Activated CD4-positive, alpha-beta T cell treated with anti-CD3 and anti-CD28 coated beads, Interleukin-2, amount 10 ng/mL, durations not matched to agents 24 days and 14 days (primary cell): ENCODE measurements at regions not wholly inside any gene's neighbourhood (a gene's known extent, or its start where the extent isn't known, plus 50 kb on each side); places are given as distances from the start of the nearest gene placed in this dataset.

Experiments used
- DNase-seq: peaks from one replicate; pipeline ENCODE4 v3.0.0; 2022
- H3K27ac Mint-ChIP-seq: one replicate; pipeline ENCODE4 v1.8.0; 2022; ENCODE audit warnings: mild to moderate bottlenecking, mixed read lengths
- H3K27me3 Mint-ChIP-seq: one replicate; pipeline ENCODE4 v1.8.0; 2022; ENCODE audit warnings: mixed read lengths
- H3K36me3 Mint-ChIP-seq: one replicate; pipeline ENCODE4 v1.8.0; 2022; ENCODE audit warnings: low read depth, mild to moderate bottlenecking, mixed read lengths
- H3K4me1 Mint-ChIP-seq: one replicate; pipeline ENCODE4 v1.8.0; 2021; ENCODE audit warnings: mixed read lengths
- H3K4me3 Mint-ChIP-seq: one replicate; pipeline ENCODE4 v1.8.0; 2022; ENCODE audit warnings: mild to moderate bottlenecking, moderate library complexity, mixed read lengths
- H3K9me3 Mint-ChIP-seq: one replicate; pipeline ENCODE4 v1.8.0; 2021; ENCODE audit warnings: mixed read lengths
- intact Hi-C: fragments of 100-400 bp; cut with micrococcal nuclease; formaldehyde crosslinking; loops from one replicate; pipeline ENCODE4 v1.15.1; 2023

DNA sequence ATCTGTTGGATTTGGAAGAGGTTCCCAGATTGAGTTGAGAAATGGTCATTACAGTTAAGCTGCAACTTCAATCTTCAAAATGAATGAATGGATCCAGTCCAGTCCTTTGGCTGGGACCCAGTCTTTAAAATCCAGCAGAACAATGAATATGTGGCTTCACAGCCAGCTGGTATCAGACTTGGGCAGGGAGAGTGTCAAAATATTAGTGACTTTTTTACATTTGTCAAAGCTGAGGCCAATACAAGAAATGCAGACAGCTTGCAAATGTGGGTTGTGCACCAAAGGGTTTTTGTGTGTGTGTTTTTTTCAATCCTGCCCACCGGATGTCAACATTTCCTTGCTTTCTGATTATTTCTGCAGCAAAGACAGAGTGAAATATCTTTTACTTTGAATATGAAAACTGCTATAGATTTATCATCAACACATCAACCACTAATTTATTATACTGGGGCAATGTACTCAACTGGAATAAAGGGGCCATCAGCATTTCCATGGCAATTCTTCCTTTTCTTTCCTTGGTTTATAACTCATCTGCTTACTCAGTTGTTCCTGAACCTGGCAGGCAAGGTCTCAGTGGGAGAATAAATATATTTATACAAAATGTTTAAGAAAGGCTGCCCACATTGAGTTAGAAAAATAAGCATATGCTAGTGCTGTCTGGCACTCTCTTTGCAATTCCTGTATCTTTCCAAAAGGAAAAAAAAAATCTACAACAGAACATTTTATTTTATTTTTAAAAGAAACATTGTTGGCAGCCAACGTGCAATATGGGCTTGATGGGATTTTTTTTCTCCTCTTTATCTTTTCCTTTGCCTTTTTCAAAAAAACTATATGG, 491.6 kb upstream of the C1orf87 start:
- Mint-ChIP-seq H3K4me3 (no peak overlapping the region), H3K27ac (no peak overlapping the region), H3K4me1 (no peaks in the 10 kb centered on the region), H3K36me3 (no peaks in the 10 kb centered on the region), H3K9me3 (no peaks in the 10 kb centered on the region), H3K27me3 (no peaks in the 10 kb centered on the region)
- no peak for DNase-seq
- intact Hi-C loops, result no loop called here

DNA sequence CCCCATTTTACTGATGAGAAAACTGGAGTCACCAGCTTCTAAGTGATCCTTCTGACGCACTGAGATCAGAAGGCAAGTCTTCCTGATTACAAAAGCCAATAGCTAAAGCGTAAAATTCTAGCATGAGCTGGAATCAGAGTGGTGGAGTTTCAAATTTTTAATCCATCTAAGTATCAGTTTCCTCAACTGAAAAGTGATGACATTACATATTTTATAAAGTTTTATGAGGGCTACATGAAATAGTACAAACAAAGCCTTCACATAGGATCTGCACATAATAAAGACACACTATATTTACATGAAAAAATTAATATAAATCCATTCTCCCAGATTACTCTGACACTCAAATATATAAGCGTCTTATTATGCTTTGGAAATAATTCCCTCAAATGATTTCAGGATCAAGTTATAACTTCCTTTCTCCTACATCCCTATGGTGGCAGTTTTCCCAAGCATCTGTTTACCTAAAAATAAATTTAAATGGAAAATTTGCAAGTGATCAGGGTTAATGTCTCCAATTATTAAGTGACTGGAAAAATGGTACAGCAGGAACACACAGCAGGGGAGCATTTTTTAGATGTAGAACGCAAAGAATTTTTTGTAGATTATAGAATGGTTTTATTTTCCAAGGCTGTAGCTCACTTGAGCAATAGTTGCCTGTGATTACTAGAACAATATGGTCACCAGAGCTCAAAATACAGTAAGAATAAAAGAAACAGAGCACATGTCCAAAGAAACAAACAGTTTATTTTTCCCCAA, 490.4 kb upstream of the C1orf87 start:
- Mint-ChIP-seq H3K4me1 (no peaks in the 10 kb centered on the region), H3K9me3 (no peaks in the 10 kb centered on the region), H3K27me3 (no peaks in the 10 kb centered on the region), H3K27ac (no peak overlapping the region), H3K4me3 (no peak overlapping the region), H3K36me3 (no peaks in the 10 kb centered on the region)
- intact Hi-C loops, result no loop called here
- no peak for DNase-seq

DNA sequence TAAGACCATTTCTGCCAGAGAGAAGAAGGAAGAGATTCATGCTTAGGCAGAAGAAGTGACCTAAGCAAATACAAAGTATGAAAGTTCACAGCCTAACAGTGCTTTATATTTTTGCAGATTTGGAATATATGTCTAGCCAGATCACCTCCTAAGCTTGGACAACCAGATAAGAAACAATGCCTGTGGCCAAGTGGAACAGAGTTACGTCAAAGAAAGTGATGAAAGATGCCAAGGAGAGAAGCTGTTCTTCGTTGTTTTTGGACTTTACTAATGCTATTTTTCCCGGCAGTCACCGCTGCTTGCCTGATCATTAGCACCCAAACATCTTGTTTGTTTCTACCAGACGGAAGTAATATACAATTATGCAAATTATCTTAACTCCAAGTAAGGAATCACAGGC, 489.2 kb upstream of the C1orf87 start:
- H3K27ac Mint-ChIP-seq, result no peak overlapping the region
- H3K4me3 Mint-ChIP-seq, result no peak overlapping the region
- no peak for DNase-seq
- no peaks in the 10 kb centered on the region for H3K27me3 Mint-ChIP-seq
- intact Hi-C loops, result no loop called here
- H3K9me3 Mint-ChIP-seq, result no peaks in the 10 kb centered on the region
- H3K36me3 Mint-ChIP-seq, result no peaks in the 10 kb centered on the region
- no peaks in the 10 kb centered on the region for H3K4me1 Mint-ChIP-seq

DNA sequence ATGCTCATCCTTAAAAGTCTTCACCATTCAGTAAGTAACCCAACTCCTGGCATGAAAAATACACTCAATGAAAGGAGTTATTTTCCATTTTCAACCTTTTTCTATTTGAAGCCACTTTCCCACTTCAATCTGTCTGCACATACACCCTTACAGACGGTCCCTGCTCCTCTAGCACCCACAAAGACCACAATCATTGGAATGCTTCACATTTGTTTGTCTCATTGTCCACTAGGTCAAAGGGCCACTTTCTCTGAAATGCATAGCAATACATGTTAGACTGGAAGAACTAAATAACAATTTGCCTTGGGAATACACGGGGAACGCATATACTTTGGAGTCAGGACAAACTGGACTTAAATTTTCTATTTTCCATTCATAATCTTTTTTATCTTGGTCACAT, 487.1 kb upstream of the C1orf87 start:
- intact Hi-C loops, result no loop called here
- Mint-ChIP-seq H3K4me3 (no peak overlapping the region), H3K27me3 (no peaks in the 10 kb centered on the region), H3K36me3 (no peaks in the 10 kb centered on the region), H3K4me1 (no peaks in the 10 kb centered on the region), H3K9me3 (no peaks in the 10 kb centered on the region), H3K27ac (no peak overlapping the region)
- no peak for DNase-seq

DNA sequence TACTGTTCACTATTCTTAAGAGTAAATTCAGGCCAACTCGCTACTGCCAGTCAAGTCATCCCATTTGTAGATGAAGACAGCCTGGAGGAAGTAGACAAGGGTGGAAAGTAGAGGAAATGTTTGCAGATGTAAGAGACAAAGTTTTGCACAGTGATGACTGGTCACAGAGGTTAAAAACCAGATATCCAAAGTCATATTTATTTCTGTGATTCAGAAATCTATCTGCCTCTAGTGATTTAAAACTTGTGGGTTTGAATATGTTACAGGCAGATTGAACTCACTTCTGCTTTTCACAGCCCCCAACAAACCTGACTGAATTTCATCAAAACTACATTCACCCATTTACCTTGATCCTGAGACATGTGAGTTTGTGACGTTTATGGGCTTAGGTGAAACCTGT, 484.7 kb upstream of the C1orf87 start:
- Mint-ChIP-seq H3K4me1 (no peaks in the 10 kb centered on the region), H3K27me3 (no peaks in the 10 kb centered on the region), H3K4me3 (no peak overlapping the region), H3K9me3 (no peaks in the 10 kb centered on the region), H3K27ac (no peak overlapping the region), H3K36me3 (no peaks in the 10 kb centered on the region)
- DNase-seq, result no peak
- intact Hi-C loops, result no loop called here

DNA sequence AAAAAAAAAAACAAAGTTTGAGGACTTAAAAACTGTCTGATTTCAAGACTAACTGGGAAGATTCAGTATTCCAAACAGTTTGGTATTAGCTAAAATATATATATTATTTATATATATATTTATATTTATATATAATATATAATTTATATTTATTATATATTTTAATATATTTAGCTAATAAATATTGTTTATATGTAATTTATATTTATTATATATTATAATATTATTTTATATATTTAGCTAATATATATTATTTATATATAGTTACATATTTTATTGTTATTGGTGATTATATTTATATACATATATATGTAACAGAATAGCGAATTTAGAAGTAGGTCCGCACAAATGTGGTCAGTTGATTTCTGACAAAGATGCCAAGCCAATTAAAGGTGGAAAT, 480.2 kb upstream of the C1orf87 start:
- Mint-ChIP-seq H3K27ac (no peak overlapping the region), H3K27me3 (no peaks in the 10 kb centered on the region), H3K9me3 (no peaks in the 10 kb centered on the region), H3K36me3 (no peaks in the 10 kb centered on the region), H3K4me3 (no peak overlapping the region), H3K4me1 (no peaks in the 10 kb centered on the region)
- intact Hi-C loops, result no loop called here
- DNase-seq, result no peak

DNA sequence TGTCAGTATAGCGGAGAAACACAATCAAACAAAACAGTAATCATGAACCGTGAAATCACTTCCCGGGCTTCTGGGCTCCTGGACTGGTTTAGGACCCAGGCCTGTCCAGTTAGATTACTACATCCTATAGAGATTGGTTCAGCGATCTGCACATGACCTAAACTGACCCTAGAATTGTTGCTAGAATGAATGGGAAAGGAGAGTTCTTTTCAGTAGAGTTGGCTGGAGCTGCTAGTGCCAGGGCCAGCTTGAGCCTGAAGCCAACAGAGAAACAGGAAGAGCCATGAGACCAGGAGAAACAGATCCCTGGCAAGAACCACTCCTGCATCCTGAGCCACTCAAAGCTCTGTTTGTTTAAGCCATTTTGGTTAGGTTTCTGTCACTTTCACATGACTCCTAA, 474.3 kb upstream of the C1orf87 start:
- no peaks in the 10 kb centered on the region for H3K4me1 Mint-ChIP-seq
- intact Hi-C loops, result no loop called here
- H3K36me3 Mint-ChIP-seq, result no peaks in the 10 kb centered on the region
- no peak overlapping the region for H3K4me3 Mint-ChIP-seq
- no peaks in the 10 kb centered on the region for H3K27me3 Mint-ChIP-seq
- no peaks in the 10 kb centered on the region for H3K9me3 Mint-ChIP-seq
- no peak overlapping the region for H3K27ac Mint-ChIP-seq
- DNase-seq, result no peak

DNA sequence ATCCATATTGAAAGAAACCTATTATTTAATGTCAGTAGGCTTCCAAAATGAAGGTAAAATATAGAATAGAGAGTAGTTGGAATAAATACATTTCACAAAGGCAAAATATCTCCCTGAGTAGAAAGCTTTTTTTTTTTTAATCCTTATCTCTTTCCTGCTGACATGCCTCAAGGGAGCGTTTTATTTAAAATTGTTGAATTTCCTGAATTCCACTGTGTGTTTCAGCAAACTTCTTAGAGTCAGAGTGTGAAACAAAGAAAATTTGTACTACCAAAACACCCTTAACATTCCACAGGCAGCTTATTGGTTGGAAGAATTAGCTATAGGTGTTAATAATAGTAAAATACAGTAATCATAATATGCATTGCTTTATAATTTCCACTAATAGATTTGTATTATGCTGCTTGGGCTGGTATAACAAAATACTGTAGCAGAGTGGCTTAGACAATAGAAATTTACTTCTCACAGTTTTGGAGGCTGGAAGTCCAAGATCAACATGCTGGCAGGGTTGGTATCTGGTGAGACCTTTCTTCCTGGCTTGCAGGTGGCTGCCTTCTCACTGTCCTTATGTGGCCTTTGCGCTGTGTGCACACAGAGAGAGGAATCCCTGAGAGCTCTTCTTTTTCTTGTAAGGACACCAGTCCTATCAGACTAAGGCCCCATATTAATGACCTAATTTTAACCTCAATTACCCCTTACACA, 468.4 kb upstream of the C1orf87 start:
- no peaks in the 10 kb centered on the region for H3K4me1 Mint-ChIP-seq
- no peaks in the 10 kb centered on the region for H3K36me3 Mint-ChIP-seq
- no peak overlapping the region for H3K4me3 Mint-ChIP-seq
- no peak for DNase-seq
- intact Hi-C loops, result no loop called here
- no peak overlapping the region for H3K27ac Mint-ChIP-seq
- H3K9me3 Mint-ChIP-seq, result no peaks in the 10 kb centered on the region
- no peaks in the 10 kb centered on the region for H3K27me3 Mint-ChIP-seq

DNA sequence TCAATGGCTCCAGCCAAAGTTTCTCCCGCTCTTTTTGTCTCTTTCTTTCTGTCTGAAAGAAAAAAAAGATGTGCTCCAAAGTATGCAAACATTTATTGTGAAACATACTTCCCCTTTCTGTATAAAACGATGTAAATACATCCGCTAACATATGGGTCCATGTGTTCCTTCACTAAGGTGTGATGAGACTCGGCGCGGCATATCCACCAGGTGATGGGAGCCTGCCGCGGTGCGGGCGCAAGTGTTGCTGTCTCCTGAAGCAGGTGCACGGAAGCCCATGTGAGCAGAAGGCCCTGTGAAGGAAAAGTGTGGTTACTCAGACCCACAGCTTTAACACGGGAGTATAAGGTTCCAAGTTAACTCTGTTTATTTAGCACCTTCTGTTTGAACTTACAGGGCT, 466.6 kb upstream of the C1orf87 start:
- H3K27ac Mint-ChIP-seq, result no peak overlapping the region
- H3K36me3 Mint-ChIP-seq, result no peaks in the 10 kb centered on the region
- intact Hi-C loops, result no loop called here
- DNase-seq, result no peak
- H3K4me1 Mint-ChIP-seq, result no peaks in the 10 kb centered on the region
- no peaks in the 10 kb centered on the region for H3K9me3 Mint-ChIP-seq
- H3K4me3 Mint-ChIP-seq, result no peak overlapping the region
- H3K27me3 Mint-ChIP-seq, result no peaks in the 10 kb centered on the region

DNA sequence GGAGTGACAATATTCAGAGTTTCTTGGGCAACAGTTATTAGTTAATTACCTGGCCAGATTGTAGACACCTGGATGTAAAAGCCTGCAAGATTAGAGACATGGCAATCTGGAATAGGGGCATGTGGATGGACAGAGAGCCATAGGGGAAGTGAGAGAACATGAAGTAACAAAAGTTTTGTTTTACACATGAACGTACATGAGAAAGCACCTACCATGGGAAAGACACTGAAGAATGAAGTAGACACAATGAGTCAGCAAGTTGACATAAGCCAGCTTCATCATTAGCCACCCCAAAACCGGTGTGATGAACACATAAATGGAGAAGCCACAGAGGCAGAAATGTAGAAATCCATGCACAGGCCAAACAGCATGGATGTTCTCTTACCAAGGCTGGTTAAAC, 462.1 kb upstream of the C1orf87 start:
- Mint-ChIP-seq H3K4me3 (no peak overlapping the region), H3K4me1 (no peaks in the 10 kb centered on the region), H3K9me3 (no peaks in the 10 kb centered on the region), H3K27ac (no peak overlapping the region), H3K27me3 (no peaks in the 10 kb centered on the region), H3K36me3 (no peaks in the 10 kb centered on the region)
- intact Hi-C loops, result no loop called here
- no peak for DNase-seq

DNA sequence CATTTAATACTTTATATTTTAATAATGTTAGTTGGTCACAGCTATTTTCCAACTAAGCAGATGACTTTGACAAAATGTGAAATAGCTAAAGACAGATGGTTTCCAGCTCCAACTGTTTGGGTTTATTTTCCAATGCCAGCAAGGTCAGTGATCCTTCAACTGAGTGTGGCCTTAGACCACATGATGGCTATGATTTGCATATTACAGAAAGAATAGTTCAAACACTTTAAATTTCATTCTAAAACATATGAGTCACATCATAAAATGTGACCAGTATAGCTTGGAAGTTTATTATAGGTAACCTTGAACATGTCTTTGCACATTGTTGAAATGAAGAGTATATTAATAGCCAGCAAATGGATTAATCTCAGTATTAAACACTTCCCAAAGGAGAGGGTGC, 454.0 kb upstream of the C1orf87 start:
- Mint-ChIP-seq H3K9me3 (no peaks in the 10 kb centered on the region), H3K4me3 (no peak overlapping the region), H3K4me1 (no peaks in the 10 kb centered on the region), H3K27me3 (no peaks in the 10 kb centered on the region), H3K36me3 (no peaks in the 10 kb centered on the region), H3K27ac (no peak overlapping the region)
- intact Hi-C loops, result no loop called here
- no peak for DNase-seq

DNA sequence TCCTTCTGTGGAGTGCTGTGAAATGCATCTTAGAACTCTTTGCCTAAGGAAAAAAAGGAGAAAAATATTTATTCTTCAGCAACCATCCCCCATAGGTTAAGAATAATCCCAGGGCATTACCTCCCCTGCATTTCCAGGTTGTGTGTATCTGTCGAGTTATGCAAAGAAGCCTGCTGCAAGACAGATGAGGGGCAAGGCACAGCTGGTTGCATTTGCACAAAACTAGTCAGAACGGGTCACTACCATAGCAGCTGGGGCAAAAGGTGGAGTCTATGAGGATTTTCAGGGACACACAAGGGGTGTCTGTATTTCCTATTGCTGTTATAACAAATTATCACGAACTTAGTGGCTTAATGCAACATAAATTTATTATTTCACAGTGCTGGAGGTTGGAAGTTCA, 443.4 kb upstream of the C1orf87 start:
- Mint-ChIP-seq H3K9me3 (no peaks in the 10 kb centered on the region), H3K27me3 (no peaks in the 10 kb centered on the region), H3K27ac (no peak overlapping the region), H3K36me3 (no peaks in the 10 kb centered on the region), H3K4me1 (no peaks in the 10 kb centered on the region), H3K4me3 (no peak overlapping the region)
- intact Hi-C loops, result no loop called here
- no peak for DNase-seq

DNA sequence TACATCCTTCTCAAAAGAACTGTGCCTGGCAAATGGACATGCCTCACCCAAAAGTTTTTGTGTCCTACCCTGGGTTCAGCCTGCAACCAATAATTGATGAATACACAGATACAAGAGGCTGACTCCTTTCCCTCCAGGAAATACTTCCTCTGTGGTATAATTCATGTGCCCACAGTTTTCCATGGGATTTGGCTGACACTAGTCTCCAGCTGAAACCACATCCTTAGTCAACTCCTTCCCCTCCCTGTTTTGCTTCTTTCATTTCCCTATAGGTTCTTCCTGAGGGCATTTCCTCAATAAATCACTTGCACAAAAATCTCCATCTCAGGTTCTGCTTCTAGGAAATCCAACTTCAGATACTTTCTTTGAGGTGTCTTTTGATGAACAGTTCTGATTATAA, 436.6 kb upstream of the C1orf87 start:
- Mint-ChIP-seq H3K4me1 (no peaks in the 10 kb centered on the region), H3K36me3 (no peaks in the 10 kb centered on the region), H3K9me3 (no peaks in the 10 kb centered on the region), H3K4me3 (no peak overlapping the region), H3K27me3 (no peaks in the 10 kb centered on the region), H3K27ac (no peak overlapping the region)
- intact Hi-C loops, result no loop called here
- no peak for DNase-seq

DNA sequence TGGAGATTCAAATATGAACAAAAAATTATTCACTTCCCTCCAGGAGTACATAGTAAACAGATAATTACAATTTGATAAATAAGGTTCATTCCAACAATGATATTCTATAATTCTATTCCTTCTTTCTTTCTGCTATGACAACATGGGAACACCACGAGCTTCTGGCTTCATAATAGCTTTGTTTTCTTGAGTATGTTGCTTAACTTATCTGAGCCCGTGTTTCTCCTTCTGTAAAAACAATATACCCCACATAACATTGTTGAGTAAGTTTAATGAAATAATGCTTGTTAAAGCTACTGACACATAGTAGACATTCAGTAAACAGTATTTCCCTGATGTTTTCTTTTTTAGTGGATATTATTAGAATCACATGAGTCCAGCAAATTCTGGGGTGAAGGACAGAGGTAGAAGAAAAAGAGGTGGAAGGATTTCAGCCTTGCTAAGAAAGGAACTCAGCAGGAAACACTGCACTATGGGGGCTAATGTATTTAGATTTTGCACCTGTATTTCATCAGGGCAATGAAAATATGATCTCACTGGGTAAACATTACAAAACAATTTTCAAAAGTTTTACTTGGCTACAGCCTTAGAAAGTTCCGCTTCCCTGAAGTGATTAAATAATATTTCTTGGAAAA, 430.8 kb upstream of the C1orf87 start:
- Mint-ChIP-seq H3K4me3 (no peak overlapping the region), H3K27me3 (no peaks in the 10 kb centered on the region), H3K4me1 (no peaks in the 10 kb centered on the region), H3K9me3 (no peaks in the 10 kb centered on the region), H3K36me3 (no peaks in the 10 kb centered on the region), H3K27ac (no peak overlapping the region)
- DNase-seq, result no peak
- intact Hi-C loops, result no loop called here
